Trophoblast cell (in vitro differentiated cells and primary cell): ENCODE measurements at regions not wholly inside any gene's neighbourhood (a gene's known extent, or its start where the extent isn't known, plus 50 kb on each side); places are given as distances from the start of the nearest gene placed in this dataset.

Source experiments
- DNase-seq, 2 donors: peaks; one replicate each; pipeline ENCODE4 v3.0.0-alpha.2; 2016
- H2AFZ ChIP-seq: 2 replicates; pipeline ENCODE4 v1.6.1; 2013; ENCODE audit warnings: low read length, moderate library complexity, mild to moderate bottlenecking; ENCODE audit not compliant: insufficient read depth, poor library complexity
- H2AK5ac ChIP-seq: 2 replicates; pipeline ENCODE4 v1.6.1; 2013; ENCODE audit warnings: mild to moderate bottlenecking, low read length
- H2BK120ac ChIP-seq: 2 replicates; pipeline ENCODE4 v1.6.1; 2013; ENCODE audit warnings: low read length, mild to moderate bottlenecking, moderate library complexity; ENCODE audit not compliant: insufficient read depth, poor library complexity
- H2BK12ac ChIP-seq: 2 replicates; pipeline ENCODE4 v1.6.1; 2013; ENCODE audit warnings: mild to moderate bottlenecking, low read length, moderate library complexity
- H2BK5ac ChIP-seq: 2 replicates; pipeline ENCODE4 v1.6.1; 2013; ENCODE audit warnings: low read length, low read depth, moderate library complexity, mild to moderate bottlenecking; ENCODE audit not compliant: poor library complexity
- H3K14ac ChIP-seq: 2 replicates; pipeline ENCODE4 v1.6.1; 2013; ENCODE audit warnings: mild to moderate bottlenecking, low read length
- H3K18ac ChIP-seq: 2 replicates; pipeline ENCODE4 v1.6.1; 2013; ENCODE audit warnings: mild to moderate bottlenecking, low read length
- H3K23ac ChIP-seq: 2 replicates; pipeline ENCODE4 v1.6.1; 2013; ENCODE audit warnings: low read length
- H3K27ac ChIP-seq: 2 replicates; pipeline ENCODE4 v1.5.1; 2013; ENCODE audit warnings: low read depth, mild to moderate bottlenecking, inconsistent platforms, low read length, moderate library complexity
- H3K27me3 ChIP-seq: 2 replicates; pipeline ENCODE4 v1.6.1; 2013; ENCODE audit warnings: inconsistent platforms, mild to moderate bottlenecking, low read length, moderate library complexity; ENCODE audit not compliant: insufficient read depth
- H3K36me3 ChIP-seq, 2 experiments: 1 replicate in 1 of 2; 2 replicates in 1 of 2; pipeline ENCODE4 v1.6.1; 2013; ENCODE audit warnings: low read length in 2 of 2, mild to moderate bottlenecking in 2 of 2, moderate library complexity in 1 of 2; ENCODE audit not compliant: insufficient read depth in 2 of 2, control insufficient read depth in 1 of 2
- H3K4ac ChIP-seq: 2 replicates; pipeline ENCODE4 v1.6.1; 2013; ENCODE audit warnings: low read depth, mild to moderate bottlenecking, low read length, moderate library complexity
- H3K4me1 ChIP-seq, 2 experiments: 1 replicate in 1 of 2; 2 replicates in 1 of 2; pipeline ENCODE4 v1.6.1; 2013; ENCODE audit warnings: low read length in 2 of 2, mild to moderate bottlenecking in 2 of 2, moderate library complexity in 1 of 2; ENCODE audit not compliant: insufficient read depth in 2 of 2, control insufficient read depth in 1 of 2
- H3K4me2 ChIP-seq: 2 replicates; pipeline ENCODE4 v1.6.1; 2013; ENCODE audit warnings: inconsistent platforms, mild to moderate bottlenecking, low read length, moderate library complexity
- H3K4me3 ChIP-seq: 2 replicates; pipeline ENCODE4 v1.5.1; 2013; ENCODE audit warnings: mild to moderate bottlenecking, low read depth, low read length, inconsistent platforms
- H3K79me1 ChIP-seq: one replicate; pipeline ENCODE4 v1.6.1; 2013; ENCODE audit warnings: low read length
- H3K79me2 ChIP-seq: 2 replicates; pipeline ENCODE4 v1.6.1; 2013; ENCODE audit warnings: low read length, mild to moderate bottlenecking; ENCODE audit not compliant: control insufficient read depth, insufficient read depth, poor library complexity
- H3K9ac ChIP-seq: 2 replicates; pipeline ENCODE4 v1.6.1; 2013; ENCODE audit warnings: mild to moderate bottlenecking, low read length
- H3K9me3 ChIP-seq: 2 replicates; pipeline ENCODE4 v1.6.1; 2013; ENCODE audit warnings: low read depth, mild to moderate bottlenecking, control low read depth, inconsistent platforms, low read length; ENCODE audit not compliant: insufficient read depth
- H4K12ac ChIP-seq: 2 replicates; pipeline ENCODE4 v1.6.1; 2013; ENCODE audit warnings: low read depth, mild to moderate bottlenecking, low read length, moderate library complexity
- H4K8ac ChIP-seq: 2 replicates; pipeline ENCODE4 v1.6.1; 2013; ENCODE audit warnings: low read depth, mild to moderate bottlenecking, low read length, moderate library complexity
- H4K91ac ChIP-seq: one replicate; pipeline ENCODE4 v1.6.1; 2013; ENCODE audit warnings: low read depth, mild to moderate bottlenecking, low read length, moderate library complexity
- WGBS: extraction: QIAGEN DNeasy Blood & Tissue Kit; methylation state at CpG from one replicate; pipeline ENCODE4 v1.1.7; 2013; ENCODE audit warnings: missing lambda C conversion rate; ENCODE audit not compliant: insufficient read length, insufficient coverage; ENCODE audit errors: extremely low coverage; 5-methylcytosine and 5-hydroxymethylcytosine counted together

DNA sequence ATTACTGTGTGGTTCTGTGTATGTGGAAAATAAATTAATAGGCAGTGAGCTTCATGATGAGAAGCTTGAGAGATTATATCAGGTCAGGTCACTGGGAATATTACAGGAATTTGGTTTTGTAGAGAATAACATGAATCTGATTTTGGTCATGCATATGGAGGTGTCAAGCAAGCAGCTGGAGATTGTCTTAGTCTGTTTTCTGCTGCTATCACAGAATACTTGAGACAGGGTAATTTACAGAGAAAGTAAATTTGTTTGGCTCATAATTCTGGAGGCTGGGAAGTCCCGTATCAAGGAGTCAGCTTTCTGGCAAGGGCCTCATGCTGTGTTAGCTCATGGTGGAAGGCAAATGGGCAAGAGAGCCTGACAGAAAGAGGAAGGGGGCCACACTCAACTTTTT is 120.7 kb upstream of the FAM3C start:
- DNase-seq = peak in 1 of 2 donors; percentile 46
- no peak overlapping the region for H3K23ac ChIP-seq
- H3K27me3 ChIP-seq = no peaks in the 10 kb centered on the region
- no peak overlapping the region for H2BK12ac ChIP-seq
- no peak overlapping the region for H2BK5ac ChIP-seq
- H2AK5ac ChIP-seq = no peak overlapping the region
- no peak overlapping the region for H3K4ac ChIP-seq
- peaks cover 4% of the 10 kb centered on the region for H3K79me1 ChIP-seq
- no peaks in the 10 kb centered on the region for H3K9me3 ChIP-seq
- H3K14ac ChIP-seq = no peak overlapping the region
- no peak overlapping the region for H3K9ac ChIP-seq
- no peak overlapping the region for H2BK120ac ChIP-seq
- H3K18ac ChIP-seq = no peak overlapping the region
- H3K4me1 ChIP-seq = peaks cover 3% of the 10 kb centered on the region in 2 experiments
- no peak overlapping the region for H3K4me2 ChIP-seq
- no peak overlapping the region for H4K8ac ChIP-seq
- H3K27ac ChIP-seq = no peak overlapping the region
- no CpG with 5 or more reads among the region's 1 CpG for WGBS
- no peak overlapping the region for H4K12ac ChIP-seq
- no peak overlapping the region for H3K4me3 ChIP-seq
- no peaks in the 10 kb centered on the region for H3K36me3 ChIP-seq
- H3K79me2 ChIP-seq = no peaks in the 10 kb centered on the region
- no peak overlapping the region for H2AFZ ChIP-seq
- no peak overlapping the region for H4K91ac ChIP-seq

DNA sequence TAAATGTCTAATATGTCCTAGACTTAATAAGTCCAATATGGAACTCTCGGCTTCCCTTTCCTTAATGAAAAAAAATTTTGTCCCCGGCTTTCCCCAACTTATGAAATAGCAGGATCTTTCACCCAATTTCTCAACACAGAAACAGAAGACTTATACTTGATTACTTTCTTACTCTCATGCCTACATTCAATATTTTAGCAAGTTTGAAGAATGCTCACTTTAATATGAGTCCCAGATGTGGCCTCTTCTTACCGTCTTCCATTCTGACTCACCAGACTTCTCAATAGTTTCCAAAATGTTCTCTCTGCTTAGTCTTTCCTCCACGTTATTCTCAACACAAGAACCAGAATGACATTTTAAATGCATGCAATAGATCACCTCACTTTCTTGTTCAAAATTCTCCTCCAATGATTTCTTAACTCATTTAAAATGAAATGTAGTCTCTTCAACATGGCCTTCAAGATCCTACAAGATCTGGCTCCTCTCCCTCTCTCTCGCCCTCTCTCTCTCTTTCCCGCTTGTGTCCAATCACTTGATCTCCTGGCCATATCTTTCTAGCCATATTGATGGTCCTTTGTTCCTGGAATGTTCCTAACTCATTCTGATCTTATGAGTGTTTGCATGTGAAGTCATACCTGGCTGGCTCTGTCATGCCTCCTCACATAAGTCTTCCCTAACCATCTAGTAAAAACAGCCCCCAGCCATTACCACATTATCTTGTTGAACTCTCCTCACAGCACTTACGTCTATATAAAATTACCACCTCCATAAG is 119.7 kb upstream of the FAM3C start:
- no peak overlapping the region for H3K4me3 ChIP-seq
- H4K12ac ChIP-seq = no peak overlapping the region
- no CpG with 5 or more reads among the region's 7 CpGs for WGBS
- no peak overlapping the region for H2AFZ ChIP-seq
- peaks cover 0 to 2% of the 10 kb centered on the region in 2 experiments for H3K36me3 ChIP-seq
- no peak overlapping the region for H2BK120ac ChIP-seq
- H3K23ac ChIP-seq = no peak overlapping the region
- H3K14ac ChIP-seq = no peak overlapping the region
- H4K91ac ChIP-seq = no peak overlapping the region
- H3K9ac ChIP-seq = no peak overlapping the region
- peaks cover 3% of the 10 kb centered on the region in 2 experiments for H3K4me1 ChIP-seq
- H3K79me2 ChIP-seq = no peaks in the 10 kb centered on the region
- no peaks in the 10 kb centered on the region for H3K27me3 ChIP-seq
- no peak overlapping the region for H4K8ac ChIP-seq
- no peak overlapping the region for H3K27ac ChIP-seq
- H3K9me3 ChIP-seq = peaks cover 4% of the 10 kb centered on the region
- no peak overlapping the region for H3K18ac ChIP-seq
- H2BK5ac ChIP-seq = no peak overlapping the region
- DNase-seq = peak; percentile 83 to 95
- H2BK12ac ChIP-seq = no peak overlapping the region
- no peak overlapping the region for H3K4me2 ChIP-seq
- no peak overlapping the region for H3K4ac ChIP-seq
- peaks cover 4% of the 10 kb centered on the region for H3K79me1 ChIP-seq
- H2AK5ac ChIP-seq = no peak overlapping the region

DNA sequence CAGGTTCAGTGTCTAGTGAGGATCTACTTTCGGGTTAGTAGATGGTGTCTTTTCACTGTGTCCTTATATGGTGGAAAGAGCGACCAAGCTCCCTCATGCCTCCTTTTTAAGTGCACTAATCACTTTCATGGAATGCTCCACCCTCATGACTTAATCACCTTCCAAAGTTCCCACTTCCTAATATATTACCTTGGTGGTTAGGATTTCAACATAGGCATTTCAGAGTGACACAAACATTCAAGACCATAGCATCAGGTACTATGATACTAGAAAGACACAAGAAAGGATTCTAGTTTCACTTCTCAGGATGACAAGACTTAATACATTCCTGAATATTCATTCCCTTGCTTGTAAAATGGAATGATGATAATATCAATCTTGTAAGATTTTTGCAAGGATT is 119.1 kb upstream of the FAM3C start:
- Histone ChIP-seq H3K23ac (no peak overlapping the region), H4K8ac (no peak overlapping the region), H4K91ac (no peak overlapping the region), H3K4me1 (peaks cover 2 to 3% of the 10 kb centered on the region in 2 experiments), H4K12ac (no peak overlapping the region), H2AFZ (no peak overlapping the region), H2AK5ac (no peak overlapping the region), H3K79me2 (no peaks in the 10 kb centered on the region), H3K9ac (no peak overlapping the region), H3K79me1 (peaks cover 2% of the 10 kb centered on the region), H3K4ac (no peak overlapping the region), H2BK120ac (no peak overlapping the region), H3K14ac (no peak overlapping the region), H2BK12ac (no peak overlapping the region), H3K4me3 (no peak overlapping the region), H3K27me3 (no peaks in the 10 kb centered on the region), H3K4me2 (no peak overlapping the region), H3K27ac (no peak overlapping the region), H3K18ac (no peak overlapping the region), H2BK5ac (no peak overlapping the region), H3K9me3 (peaks cover 10% of the 10 kb centered on the region), H3K36me3 (peaks cover 0 to 7% of the 10 kb centered on the region in 2 experiments)
- DNase-seq = peak; percentile 68 to 96
- no CpG with 5 or more reads among the region's 2 CpGs for WGBS

DNA sequence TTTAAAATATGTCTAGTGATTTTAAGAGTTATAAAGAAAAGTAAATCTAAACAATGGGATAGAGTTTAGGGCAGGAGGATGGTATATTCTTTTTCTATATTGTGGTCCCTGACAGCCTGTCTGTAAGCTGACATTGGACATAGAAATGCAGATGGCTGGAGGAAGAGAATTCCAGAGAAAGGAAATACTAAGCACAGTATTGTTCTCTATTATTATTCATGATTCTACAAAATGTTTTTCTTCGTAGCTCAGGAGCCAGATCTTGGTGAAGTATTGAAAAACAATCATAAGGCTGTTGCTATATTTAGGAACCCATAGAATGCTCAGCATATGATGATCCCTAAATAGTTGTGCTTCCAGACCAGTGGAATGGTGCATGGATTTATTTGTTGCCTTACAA is 117.0 kb upstream of the FAM3C start:
- Histone ChIP-seq H3K27ac (no peak overlapping the region), H2BK12ac (no peak overlapping the region), H2AFZ (no peak overlapping the region), H3K4me1 (peaks cover 2 to 3% of the 10 kb centered on the region in 2 experiments), H2BK120ac (no peak overlapping the region), H3K4me3 (no peak overlapping the region), H3K4ac (no peak overlapping the region), H3K9ac (no peak overlapping the region), H4K91ac (no peak overlapping the region), H3K23ac (no peak overlapping the region), H2AK5ac (no peak overlapping the region), H2BK5ac (no peak overlapping the region), H3K36me3 (peaks cover 0 to 7% of the 10 kb centered on the region in 2 experiments), H3K4me2 (no peak overlapping the region), H3K79me1 (peaks cover 2% of the 10 kb centered on the region), H3K9me3 (peaks cover 12% of the 10 kb centered on the region), H3K18ac (no peak overlapping the region), H3K27me3 (no peaks in the 10 kb centered on the region), H4K12ac (no peak overlapping the region), H3K14ac (no peak overlapping the region), H3K79me2 (no peaks in the 10 kb centered on the region), H4K8ac (no peak overlapping the region)
- WGBS = no CpG with 5 or more reads among the region's 1 CpG
- DNase-seq = no peak
